Natural killer cell (primary cell): ENCODE measurements at regions not wholly inside any gene's neighbourhood (a gene's known extent, or its start where the extent isn't known, plus 50 kb on each side); places are given as distances from the start of the nearest gene placed in this dataset.

Source experiments
- ATAC-seq, 3 donors: fragments of 150-1000 bp in 2 of 3; fragments of 200-7000 bp in 1 of 3; cut with Tn5 transposase; 1 replicate in 1 of 3; 2 replicates in 2 of 3; pipeline ENCODE4 v1.10.0; 2021; ENCODE audit warnings: mild to moderate bottlenecking in 2 of 3, moderate library complexity in 2 of 3
- DNase-seq, 2 donors: peaks; one replicate each; pipeline versions ENCODE4 v3.0.0 to v3.0.0-alpha.2; 2013 to 2021; ENCODE audit warnings: mixed read lengths in 1 of 2
- H3K27ac ChIP-seq: one replicate; pipeline ENCODE4 v1.5.1; 2013; ENCODE audit warnings: mild to moderate bottlenecking, low read length
- H3K27me3 ChIP-seq: one replicate; pipeline ENCODE4 v1.6.1; 2013; ENCODE audit warnings: low read length; ENCODE audit not compliant: control insufficient read depth, insufficient read depth
- H3K36me3 ChIP-seq: one replicate; pipeline ENCODE4 v1.6.1; 2013; ENCODE audit warnings: low read length; ENCODE audit not compliant: control insufficient read depth, insufficient read depth
- H3K4me1 ChIP-seq: one replicate; pipeline ENCODE4 v1.6.1; 2013; ENCODE audit warnings: low read length; ENCODE audit not compliant: control insufficient read depth, insufficient read depth
- H3K4me3 ChIP-seq: one replicate; pipeline ENCODE4 v1.5.1; 2013; ENCODE audit warnings: low read length
- H3K9me3 ChIP-seq: one replicate; pipeline ENCODE4 v1.6.1; 2013; ENCODE audit warnings: low read length; ENCODE audit not compliant: control insufficient read depth, insufficient read depth
- H3K27ac Mint-ChIP-seq, 2 donors: one replicate each; pipeline ENCODE4 v1.8.0; 2022; ENCODE audit warnings: mild to moderate bottlenecking in 2 of 2, mixed read lengths in 2 of 2, moderate library complexity in 1 of 2
- H3K27me3 Mint-ChIP-seq, 2 donors: one replicate each; pipeline ENCODE4 v1.8.0; 2022; ENCODE audit warnings: low read depth in 2 of 2, mixed read lengths in 2 of 2
- H3K36me3 Mint-ChIP-seq: one replicate; pipeline ENCODE4 v1.8.0; 2022; ENCODE audit warnings: mixed read lengths
- H3K4me1 Mint-ChIP-seq, 2 donors: one replicate each; pipeline ENCODE4 v1.8.0; 2022; ENCODE audit warnings: mixed read lengths in 2 of 2
- H3K4me3 Mint-ChIP-seq: one replicate; pipeline ENCODE4 v1.8.0; 2022; ENCODE audit warnings: mild to moderate bottlenecking, moderate library complexity, mixed read lengths
- H3K9me3 Mint-ChIP-seq, 2 donors: one replicate each; pipeline ENCODE4 v1.8.0; 2022; ENCODE audit warnings: mixed read lengths in 2 of 2
- WGBS: methylation state at CpG from one replicate; pipeline ENCODE4 v1.1.7; 2013; ENCODE audit warnings: missing lambda C conversion rate; ENCODE audit not compliant: insufficient coverage; 5-methylcytosine and 5-hydroxymethylcytosine counted together
- intact Hi-C: fragments of 100-400 bp; cut with micrococcal nuclease; formaldehyde crosslinking; loops from one replicate; pipeline ENCODE4 v1.14.2; 2022
- TF ChIP-seq, protein P1 (sequence below): fragments of 200-600 bp; IDR thresholded peaks from one replicate; pipeline ENCODE4 v1.8.0; 2022; ENCODE audit warnings: antibody characterized with exemption

DNA sequence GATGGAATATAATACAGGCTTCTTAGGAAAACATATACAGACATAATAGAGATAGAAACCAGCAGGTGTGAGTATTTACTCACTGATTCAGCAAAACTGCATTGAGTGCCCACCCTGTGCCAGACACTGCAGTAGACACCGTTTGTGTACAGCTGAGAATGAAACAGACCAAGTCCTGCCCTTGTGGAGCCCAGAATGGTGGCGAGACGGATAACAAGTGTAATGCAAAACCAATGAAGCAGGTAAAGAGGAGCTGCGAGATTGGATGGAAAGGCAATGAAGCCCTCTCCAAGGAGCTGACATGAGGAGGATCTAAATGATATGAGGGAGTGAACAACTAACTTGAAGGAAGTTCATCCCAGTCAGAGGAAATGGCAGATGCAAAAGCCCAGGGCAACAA is 256.4 kb downstream of the MEX3B start:
- no peaks in the 10 kb centered on the region for H3K4me1 Mint-ChIP-seq
- intact Hi-C loops = no loop called here
- no peak for DNase-seq
- no peak overlapping the region for H3K4me3 ChIP-seq
- H3K27me3 Mint-ChIP-seq = peaks cover 0 to 4% of the 10 kb centered on the region in 2 donors
- H3K27me3 ChIP-seq = no peaks in the 10 kb centered on the region
- TF ChIP-seq, protein P1, sequence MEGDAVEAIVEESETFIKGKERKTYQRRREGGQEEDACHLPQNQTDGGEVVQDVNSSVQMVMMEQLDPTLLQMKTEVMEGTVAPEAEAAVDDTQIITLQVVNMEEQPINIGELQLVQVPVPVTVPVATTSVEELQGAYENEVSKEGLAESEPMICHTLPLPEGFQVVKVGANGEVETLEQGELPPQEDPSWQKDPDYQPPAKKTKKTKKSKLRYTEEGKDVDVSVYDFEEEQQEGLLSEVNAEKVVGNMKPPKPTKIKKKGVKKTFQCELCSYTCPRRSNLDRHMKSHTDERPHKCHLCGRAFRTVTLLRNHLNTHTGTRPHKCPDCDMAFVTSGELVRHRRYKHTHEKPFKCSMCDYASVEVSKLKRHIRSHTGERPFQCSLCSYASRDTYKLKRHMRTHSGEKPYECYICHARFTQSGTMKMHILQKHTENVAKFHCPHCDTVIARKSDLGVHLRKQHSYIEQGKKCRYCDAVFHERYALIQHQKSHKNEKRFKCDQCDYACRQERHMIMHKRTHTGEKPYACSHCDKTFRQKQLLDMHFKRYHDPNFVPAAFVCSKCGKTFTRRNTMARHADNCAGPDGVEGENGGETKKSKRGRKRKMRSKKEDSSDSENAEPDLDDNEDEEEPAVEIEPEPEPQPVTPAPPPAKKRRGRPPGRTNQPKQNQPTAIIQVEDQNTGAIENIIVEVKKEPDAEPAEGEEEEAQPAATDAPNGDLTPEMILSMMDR = no peak
- no peaks in the 10 kb centered on the region for H3K4me1 ChIP-seq
- H3K4me3 Mint-ChIP-seq = no peak overlapping the region
- no peak overlapping the region for H3K27ac ChIP-seq
- H3K9me3 Mint-ChIP-seq = no peaks in the 10 kb centered on the region
- H3K36me3 Mint-ChIP-seq = no peaks in the 10 kb centered on the region
- H3K36me3 ChIP-seq = no peaks in the 10 kb centered on the region
- H3K9me3 ChIP-seq = no peaks in the 10 kb centered on the region
- 89% methylated on average over 4 of the region's 4 CpGs for WGBS
- H3K27ac Mint-ChIP-seq = no peak overlapping the region
- no peak for ATAC-seq

DNA sequence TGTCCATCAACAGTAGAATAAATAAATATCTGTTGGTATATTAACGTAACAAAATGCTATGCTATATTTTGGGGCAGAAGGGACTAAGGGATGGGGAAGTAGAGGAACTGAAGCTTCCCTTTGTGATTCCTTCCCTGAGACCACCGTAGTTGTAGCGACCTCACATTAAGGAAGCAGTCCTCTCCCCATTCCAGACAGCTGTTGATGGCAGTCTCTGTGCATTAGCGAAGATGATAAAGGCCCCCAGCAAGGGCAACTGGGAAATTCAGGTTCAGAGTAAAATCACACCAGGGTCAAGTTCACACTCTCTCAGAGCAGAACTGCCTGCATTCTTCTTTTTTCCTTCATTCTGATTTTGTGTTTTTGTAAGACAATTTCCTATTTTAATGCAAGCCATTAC is 259.0 kb downstream of the MEX3B start:
- TF ChIP-seq, protein P1 = no peak

DNA sequence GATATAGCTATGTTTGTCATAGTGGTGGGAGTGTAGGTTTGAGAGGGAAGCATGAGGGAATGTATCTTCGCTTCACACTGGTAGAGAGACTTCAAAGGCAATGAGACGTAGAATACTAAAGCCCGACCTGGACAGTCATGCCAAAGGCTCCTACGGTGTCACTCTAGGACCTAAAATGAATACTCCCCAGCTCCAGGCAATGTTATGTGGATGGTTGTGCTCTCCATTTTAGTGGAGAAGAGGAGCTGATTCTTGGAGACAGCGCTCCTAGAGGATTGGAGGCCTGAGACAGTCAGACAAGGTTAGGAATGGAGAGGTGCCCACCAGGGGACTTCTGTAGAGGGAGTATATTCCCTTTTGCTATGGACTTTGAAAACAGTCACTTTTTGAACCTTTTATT is 260.1 kb downstream of the MEX3B start:
- TF ChIP-seq, protein P1 = no peak
- DNase-seq (no peak), ATAC-seq (no peak)
- Mint-ChIP-seq H3K4me3 (no peak overlapping the region), H3K36me3 (no peaks in the 10 kb centered on the region), H3K27ac (no peak overlapping the region), H3K4me1 (no peaks in the 10 kb centered on the region), H3K27me3 (peaks cover 3 to 4% of the 10 kb centered on the region in 2 donors), H3K9me3 (no peaks in the 10 kb centered on the region)
- intact Hi-C loops = no loop called here
- Histone ChIP-seq H3K9me3 (no peaks in the 10 kb centered on the region), H3K27me3 (no peaks in the 10 kb centered on the region), H3K36me3 (no peaks in the 10 kb centered on the region), H3K4me3 (no peak overlapping the region), H3K27ac (no peak overlapping the region), H3K4me1 (no peaks in the 10 kb centered on the region)
- WGBS = 92% methylated on average over 5 of the region's 5 CpGs

More for the DNA sequence above, 259.0 kb downstream of the MEX3B start:
- Mint-ChIP-seq H3K4me1 (no peaks in the 10 kb centered on the region), H3K4me3 (no peak overlapping the region), H3K36me3 (no peaks in the 10 kb centered on the region), H3K27me3 (peaks cover 0 to 4% of the 10 kb centered on the region in 2 donors), H3K27ac (no peak overlapping the region), H3K9me3 (no peaks in the 10 kb centered on the region)
- 89% methylated on average over 4 of the region's 4 CpGs for WGBS
- Histone ChIP-seq H3K27ac (no peak overlapping the region), H3K4me3 (no peak overlapping the region), H3K27me3 (no peaks in the 10 kb centered on the region), H3K4me1 (no peaks in the 10 kb centered on the region), H3K9me3 (no peaks in the 10 kb centered on the region), H3K36me3 (no peaks in the 10 kb centered on the region)
- DNase-seq = no peak
- no peak for ATAC-seq
- intact Hi-C loops = no loop called here

DNA sequence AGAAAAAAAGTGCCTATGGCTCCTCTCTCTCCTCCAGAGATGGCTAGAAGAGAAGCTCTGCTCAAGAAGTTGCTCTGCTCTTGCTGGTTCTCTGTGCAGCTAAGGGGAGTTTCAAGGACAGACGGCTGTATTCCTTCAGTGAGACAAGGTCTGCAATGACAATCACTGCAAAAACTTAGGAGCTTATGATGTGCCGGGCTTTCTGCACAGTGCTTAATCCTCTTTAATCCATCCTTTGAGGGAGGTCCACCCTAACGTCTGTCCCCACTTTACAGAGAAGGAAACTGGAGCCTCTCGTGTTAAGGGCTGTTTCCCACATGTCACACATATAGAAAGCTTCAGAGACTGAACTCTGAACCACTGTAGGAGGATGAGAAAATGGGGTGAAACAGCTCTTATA is 260.6 kb downstream of the MEX3B start:
- H3K4me1 ChIP-seq = no peaks in the 10 kb centered on the region
- ATAC-seq = no peak
- DNase-seq = no peak
- H3K27ac Mint-ChIP-seq = no peak overlapping the region
- H3K36me3 Mint-ChIP-seq = no peaks in the 10 kb centered on the region
- no peak overlapping the region for H3K27ac ChIP-seq
- peaks cover 4 to 8% of the 10 kb centered on the region in 2 donors for H3K27me3 Mint-ChIP-seq
- WGBS = 90% methylated on average over 3 of the region's 4 CpGs
- no peaks in the 10 kb centered on the region for H3K36me3 ChIP-seq
- H3K27me3 ChIP-seq = no peaks in the 10 kb centered on the region
- no peaks in the 10 kb centered on the region for H3K4me1 Mint-ChIP-seq
- no peaks in the 10 kb centered on the region for H3K9me3 ChIP-seq
- no peaks in the 10 kb centered on the region for H3K9me3 Mint-ChIP-seq
- H3K4me3 Mint-ChIP-seq = no peak overlapping the region
- intact Hi-C loops = no loop called here
- TF ChIP-seq, protein P1 = no peak
- no peak overlapping the region for H3K4me3 ChIP-seq
